TTC549 (cell line): ENCODE measurements at regions not wholly inside any gene's neighbourhood (a gene's known extent, or its start where the extent isn't known, plus 50 kb on each side); places are given as distances from the start of the nearest gene placed in this dataset.

ENCODE experiments used
- FAIRE-seq: peaks from 2 replicates; lab custom pipeline; 2012; peaks lifted over from hg19 to GRCh38; lab: Jason Lieb, UNC

DNA sequence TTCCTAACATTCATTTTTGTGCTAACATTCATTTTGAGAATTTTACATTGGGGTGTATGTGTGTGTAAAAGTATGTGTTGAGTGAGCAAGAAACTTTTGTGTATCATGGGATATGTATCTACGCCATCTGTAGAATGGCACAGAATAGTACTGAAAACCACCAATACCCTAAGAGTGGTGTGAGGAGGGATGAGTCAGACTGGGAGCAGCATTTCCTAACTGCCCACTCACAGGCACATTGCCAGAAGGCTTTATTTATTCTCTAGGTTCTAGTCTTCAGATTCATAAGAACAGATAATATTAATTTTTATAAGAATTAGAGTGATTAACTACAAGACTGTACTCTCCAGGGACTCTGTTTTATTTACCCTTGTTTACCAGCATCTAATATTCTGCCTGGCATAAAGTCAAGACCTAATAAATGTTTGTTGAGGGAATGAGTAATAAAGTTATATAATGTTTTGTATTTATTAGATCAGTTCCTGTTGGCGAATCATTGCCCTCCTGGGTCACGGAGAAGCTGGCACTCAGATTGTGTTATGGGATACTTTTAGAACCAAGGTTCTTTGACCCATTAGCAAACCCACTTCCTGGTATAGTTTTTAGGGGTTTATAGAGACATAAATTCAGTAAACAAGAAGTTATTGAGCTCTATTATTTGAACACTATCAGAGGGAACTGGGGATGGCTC is 159.1 kb upstream of the PPP2R2B start:
- no peak for FAIRE-seq

DNA sequence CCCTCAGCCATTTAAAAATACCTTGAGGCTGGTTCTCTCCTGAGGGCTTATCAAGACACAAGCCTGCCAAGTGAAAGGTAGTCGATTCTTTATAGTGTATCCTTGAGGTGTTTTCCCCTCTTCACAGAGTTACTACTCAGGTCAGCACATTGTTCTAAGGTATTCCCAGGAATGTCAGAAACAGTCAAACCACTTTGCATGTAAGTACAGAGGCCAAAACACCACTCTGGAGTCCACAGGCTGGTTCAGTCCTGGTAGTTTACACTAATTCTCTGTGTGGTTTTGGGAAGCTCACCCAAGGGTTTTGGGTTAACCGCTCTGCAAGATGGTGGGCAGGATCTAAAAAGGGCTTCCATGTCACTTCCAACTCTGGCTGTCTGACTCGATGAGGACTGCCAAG is 162.3 kb upstream of the PPP2R2B start:
- FAIRE-seq: no peak

GRCh38 chr5:147044572-147045273 is 166.2 kb upstream of the PPP2R2B start:
- FAIRE-seq: no peak

GRCh38 chr5:147045290-147045689 is 166.7 kb upstream of the PPP2R2B start:
- no peak for FAIRE-seq

- FAIRE-seq: no peak
Measured at GRCh38 chr5:147046281-147046680, 167.7 kb upstream of the PPP2R2B start.

DNA sequence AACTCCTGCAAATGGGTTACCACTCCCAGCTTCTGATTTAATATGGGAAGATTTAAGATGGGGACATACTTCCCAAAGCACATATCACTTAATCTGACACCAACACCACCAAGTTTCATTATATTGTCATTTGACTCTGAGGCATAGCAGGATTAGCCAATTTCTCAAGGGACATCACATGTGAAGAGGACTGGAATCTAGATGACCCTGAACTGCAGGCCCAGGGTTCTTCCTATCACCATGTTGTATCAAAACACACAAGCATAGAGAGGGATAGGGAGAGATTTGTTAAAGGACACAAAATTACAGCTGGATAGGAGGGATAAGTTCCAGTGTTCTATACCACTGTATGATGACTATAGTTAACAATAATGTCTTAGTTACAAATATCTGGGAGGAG is 168.3 kb upstream of the PPP2R2B start:
- FAIRE-seq: no peak

- FAIRE-seq: no peak
Measured at GRCh38 chr5:147049764-147050163, 171.2 kb upstream of the PPP2R2B start.

GRCh38 chr5:147050172-147050571 is 171.6 kb upstream of the PPP2R2B start:
- no peak for FAIRE-seq

DNA sequence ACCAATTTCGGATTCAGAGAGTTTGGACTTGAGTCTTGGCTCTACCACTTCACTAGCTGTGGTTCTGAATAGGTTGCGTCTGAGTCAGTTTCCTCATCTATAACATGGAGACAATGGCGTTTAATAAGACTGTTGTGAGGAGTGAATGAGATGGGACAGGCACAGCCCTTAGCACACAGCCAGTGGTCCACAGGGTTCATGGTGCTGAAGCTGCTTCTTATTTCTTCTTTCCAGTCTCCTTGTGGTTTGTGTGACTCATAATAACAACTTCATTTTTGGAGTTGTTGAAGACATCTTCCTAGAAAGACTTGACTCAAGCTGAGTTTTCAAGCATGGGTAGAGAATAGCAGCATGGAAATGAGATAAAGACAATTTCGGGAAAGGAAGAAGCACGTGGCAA is 172.6 kb upstream of the PPP2R2B start:
- FAIRE-seq: no peak

DNA sequence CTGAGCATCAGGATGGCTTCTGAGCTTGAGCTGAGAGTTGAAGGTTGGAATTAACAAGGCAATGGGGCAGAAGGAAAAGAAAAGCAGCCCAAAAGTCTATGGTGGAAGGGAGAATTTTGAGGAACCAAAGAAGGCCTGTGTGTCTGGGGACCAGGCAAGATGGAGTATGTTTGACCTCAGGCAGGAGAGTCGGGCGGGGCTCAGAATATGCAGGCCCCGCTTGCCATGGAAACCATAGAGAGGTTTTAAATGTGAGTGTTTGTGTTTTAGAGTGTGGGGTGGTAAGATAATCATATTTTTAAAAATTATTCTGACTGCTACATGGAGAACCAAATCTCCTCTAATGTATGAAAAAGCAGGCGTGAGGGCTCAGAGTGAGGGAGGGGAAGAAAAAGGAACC is 174.0 kb upstream of the PPP2R2B start:
- no peak for FAIRE-seq

- FAIRE-seq: no peak
Measured at GRCh38 chr5:147055089-147055826, 176.7 kb upstream of the PPP2R2B start.

DNA sequence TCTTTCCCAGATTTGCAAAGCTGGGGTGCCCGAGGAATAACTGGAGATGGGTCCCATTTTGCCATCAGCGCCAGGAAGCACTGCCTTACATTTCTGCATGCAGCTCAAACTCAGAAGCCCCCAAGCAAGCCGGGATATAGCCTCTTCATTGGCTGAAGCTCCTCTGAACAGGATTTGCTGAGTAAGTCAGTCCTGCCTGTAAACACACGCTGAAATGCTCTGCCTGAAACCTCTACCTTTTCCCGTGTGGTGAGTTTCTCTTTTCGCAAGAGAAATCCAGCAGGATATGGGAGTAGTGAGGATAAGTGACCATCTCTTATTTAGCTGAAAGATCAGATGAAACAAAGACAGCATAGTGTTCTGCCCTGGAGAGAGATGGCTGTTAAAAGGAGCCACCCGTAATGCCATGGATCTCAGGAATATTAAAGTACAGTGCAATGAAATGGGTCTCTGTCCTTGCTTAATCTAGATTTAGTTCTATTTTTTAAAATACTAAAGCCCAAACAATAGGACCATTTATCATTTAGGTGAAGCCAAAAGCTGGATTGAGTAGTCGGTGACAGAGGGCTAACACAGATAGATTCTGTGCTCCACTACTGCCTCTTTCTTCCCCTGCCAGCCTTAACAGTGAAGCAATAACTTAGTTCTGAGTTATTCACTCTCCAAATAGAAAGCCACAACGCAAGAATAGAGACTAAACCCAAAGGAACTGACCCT is 177.5 kb upstream of the PPP2R2B start:
- FAIRE-seq: no peak

- FAIRE-seq: no peak
Measured at GRCh38 chr5:147057051-147057450, 177.8 kb upstream of the STK32A start.

DNA sequence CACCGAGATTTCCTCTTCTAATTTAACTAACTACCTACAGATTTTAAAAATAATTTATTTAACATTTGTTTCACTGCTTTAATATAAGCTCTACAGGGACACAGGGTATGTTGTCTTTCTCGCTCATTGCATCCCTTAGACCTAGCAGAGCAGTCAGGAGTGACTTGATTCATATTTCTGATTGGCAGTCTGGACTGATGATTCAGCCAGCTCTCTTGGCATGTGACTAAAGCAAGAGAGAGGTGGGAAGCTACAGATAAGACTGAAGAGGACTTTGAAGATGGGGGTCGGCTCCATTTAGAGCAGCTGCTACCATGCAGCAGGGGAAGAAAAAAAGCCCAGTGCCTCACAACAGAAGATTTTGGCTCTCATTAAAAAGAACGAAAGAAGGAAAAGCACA is 173.4 kb upstream of the STK32A start:
- FAIRE-seq: no peak

GRCh38 chr5:147062427-147062826 is 172.4 kb upstream of the STK32A start:
- FAIRE-seq: no peak

DNA sequence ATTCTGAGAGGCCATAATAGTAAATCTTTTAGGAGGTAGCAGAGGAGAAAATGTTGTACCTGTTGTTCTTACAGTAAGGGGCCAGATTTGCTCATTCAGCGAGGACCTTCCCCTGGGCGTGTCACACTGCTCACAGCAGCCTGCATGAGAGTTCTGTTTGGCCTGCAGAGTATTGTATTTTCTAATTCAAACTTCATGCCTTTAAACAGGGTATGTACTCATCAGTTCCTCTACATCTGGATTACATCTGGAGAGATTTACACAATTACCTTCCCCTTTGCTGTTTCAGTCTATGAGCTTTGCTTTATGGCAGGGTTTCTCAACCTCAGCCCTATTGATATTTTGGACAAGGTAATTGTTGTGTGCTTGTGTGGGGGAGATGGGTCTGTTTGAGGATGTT is 170.9 kb upstream of the STK32A start:
- FAIRE-seq: no peak

DNA sequence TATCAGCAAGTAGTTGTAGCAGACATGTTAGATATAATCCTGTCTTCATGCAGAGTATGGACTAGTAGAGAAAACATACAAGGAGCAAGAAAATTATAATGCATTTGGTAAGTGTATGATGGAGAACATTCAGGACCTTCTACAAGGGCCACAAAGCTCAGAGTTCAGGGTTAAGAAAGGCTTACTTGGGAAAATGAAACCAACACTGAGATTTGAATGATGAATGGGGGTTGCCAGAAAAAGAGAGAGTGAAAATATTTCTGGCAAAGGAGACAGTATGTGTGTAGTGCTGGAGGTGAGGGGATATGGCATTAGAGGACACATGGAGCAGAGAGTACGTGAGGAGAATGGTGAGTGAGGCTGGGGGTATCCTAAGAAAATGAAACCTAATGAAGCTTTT is 169.8 kb upstream of the STK32A start:
- FAIRE-seq: no peak

DNA sequence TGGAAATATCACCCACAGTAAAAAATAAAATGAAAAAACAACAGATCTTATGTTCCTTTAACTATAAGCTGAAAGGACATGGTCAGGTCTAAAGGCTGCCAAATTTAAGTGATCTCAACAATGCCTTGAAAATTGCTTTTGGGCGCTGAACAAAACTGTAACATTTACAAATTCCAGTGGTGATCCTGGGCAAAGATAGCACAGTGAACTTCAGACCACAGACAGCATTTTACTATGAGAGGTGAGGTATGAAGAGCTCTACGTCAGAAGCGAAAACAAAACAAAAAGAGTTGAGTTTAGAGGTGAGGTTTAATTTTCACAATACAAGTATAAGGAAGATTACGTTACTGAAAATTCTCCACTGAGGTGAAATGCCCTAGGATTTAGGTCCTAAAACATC is 165.8 kb upstream of the STK32A start:
- no peak for FAIRE-seq

GRCh38 chr5:147072622-147073021 is 162.2 kb upstream of the STK32A start:
- no peak for FAIRE-seq

- no peak for FAIRE-seq
Measured at GRCh38 chr5:147073098-147073497, 161.7 kb upstream of the STK32A start.

GRCh38 chr5:147075187-147075586 is 159.6 kb upstream of the STK32A start:
- FAIRE-seq: no peak

DNA sequence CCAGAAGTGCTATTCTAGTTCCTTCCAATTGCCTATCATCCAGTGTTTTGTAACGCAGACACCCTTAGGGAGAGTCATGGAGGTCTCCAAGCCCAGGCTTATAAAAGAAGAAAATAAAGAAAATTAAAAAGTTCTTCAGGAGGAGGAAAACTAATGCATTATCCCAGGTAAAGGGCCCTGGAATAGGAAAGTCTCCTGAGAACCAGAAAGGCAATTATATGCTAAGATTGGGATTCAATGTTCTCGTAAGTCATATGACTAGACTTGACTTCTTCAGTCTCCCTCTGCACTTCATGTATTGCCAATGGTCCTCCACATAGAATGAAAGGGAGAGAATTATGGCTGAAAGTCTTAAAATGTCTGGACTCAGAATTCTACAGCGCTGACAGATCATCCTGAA is 154.4 kb upstream of the STK32A start:
- FAIRE-seq: no peak

- no peak for FAIRE-seq
Measured at GRCh38 chr5:147081311-147081764, 153.5 kb upstream of the STK32A start.
